ENCODE measurements at regions not wholly inside any gene's neighbourhood (a gene's known extent, or its start where the extent isn't known, plus 50 kb on each side); places are given as distances from the start of the nearest gene placed in this dataset.

GRCh38 chrX:45842207-45842925 lies 641.7 kb upstream of the DIPK2B start:
- no TSS peak for BruUV-seq (replicated peaks)
- TF ChIP-seq POLR3A (IDR thresholded peaks at IDR 0.05; ENCODE audit: borderline replicate concordance, extremely low read depth, insufficient read depth, insufficient read length) (no peak), GTF2F1 (IDR thresholded peaks at IDR 0.05; ENCODE audit: low read depth, low read length) (no peak), NFIX (CRISPR knock-in tag; IDR thresholded peaks at IDR 0.05; ENCODE audit: low read depth) (no peak), PTBP1 (IDR thresholded peaks at IDR 0.05; ENCODE audit: low read depth, low read length) (no peak), MTA2 (IDR thresholded peaks at IDR 0.05; ENCODE audit: low read depth) (no peak), ZHX1 (conservative IDR thresholded peaks at IDR 0.05; ENCODE audit: low read length) (no peak), PCBP1 (IDR thresholded peaks at IDR 0.05; ENCODE audit: low read depth, low read length, poor library complexity, severe bottlenecking) (no peak), FOXK1 (CRISPR knock-in tag; IDR thresholded peaks at IDR 0.05; ENCODE audit: borderline replicate concordance) (no peak), ZNF583 (CRISPR knock-in tag; IDR thresholded peaks at IDR 0.05) (no peak), CHD2 (IDR thresholded peaks at IDR 0.05; ENCODE audit: low read depth, low read length) (no peak), MED1 (CRISPR knock-in tag; IDR thresholded peaks at IDR 0.05; ENCODE audit: borderline replicate concordance) (no peak), XRCC3 (IDR thresholded peaks at IDR 0.05) (no peak)
- TF ChIP-seq, protein P1, sequence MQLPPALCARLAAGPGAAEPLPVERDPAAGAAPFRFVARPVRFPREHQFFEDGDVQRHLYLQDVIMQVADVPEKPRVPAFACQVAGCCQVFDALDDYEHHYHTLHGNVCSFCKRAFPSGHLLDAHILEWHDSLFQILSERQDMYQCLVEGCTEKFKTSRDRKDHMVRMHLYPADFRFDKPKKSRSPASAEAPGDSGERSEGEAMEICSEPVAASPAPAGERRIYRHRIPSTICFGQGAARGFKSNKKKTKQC (CRISPR knock-in tag; IDR thresholded peaks at IDR 0.05): no peak
- TF ChIP-seq, protein P2, sequence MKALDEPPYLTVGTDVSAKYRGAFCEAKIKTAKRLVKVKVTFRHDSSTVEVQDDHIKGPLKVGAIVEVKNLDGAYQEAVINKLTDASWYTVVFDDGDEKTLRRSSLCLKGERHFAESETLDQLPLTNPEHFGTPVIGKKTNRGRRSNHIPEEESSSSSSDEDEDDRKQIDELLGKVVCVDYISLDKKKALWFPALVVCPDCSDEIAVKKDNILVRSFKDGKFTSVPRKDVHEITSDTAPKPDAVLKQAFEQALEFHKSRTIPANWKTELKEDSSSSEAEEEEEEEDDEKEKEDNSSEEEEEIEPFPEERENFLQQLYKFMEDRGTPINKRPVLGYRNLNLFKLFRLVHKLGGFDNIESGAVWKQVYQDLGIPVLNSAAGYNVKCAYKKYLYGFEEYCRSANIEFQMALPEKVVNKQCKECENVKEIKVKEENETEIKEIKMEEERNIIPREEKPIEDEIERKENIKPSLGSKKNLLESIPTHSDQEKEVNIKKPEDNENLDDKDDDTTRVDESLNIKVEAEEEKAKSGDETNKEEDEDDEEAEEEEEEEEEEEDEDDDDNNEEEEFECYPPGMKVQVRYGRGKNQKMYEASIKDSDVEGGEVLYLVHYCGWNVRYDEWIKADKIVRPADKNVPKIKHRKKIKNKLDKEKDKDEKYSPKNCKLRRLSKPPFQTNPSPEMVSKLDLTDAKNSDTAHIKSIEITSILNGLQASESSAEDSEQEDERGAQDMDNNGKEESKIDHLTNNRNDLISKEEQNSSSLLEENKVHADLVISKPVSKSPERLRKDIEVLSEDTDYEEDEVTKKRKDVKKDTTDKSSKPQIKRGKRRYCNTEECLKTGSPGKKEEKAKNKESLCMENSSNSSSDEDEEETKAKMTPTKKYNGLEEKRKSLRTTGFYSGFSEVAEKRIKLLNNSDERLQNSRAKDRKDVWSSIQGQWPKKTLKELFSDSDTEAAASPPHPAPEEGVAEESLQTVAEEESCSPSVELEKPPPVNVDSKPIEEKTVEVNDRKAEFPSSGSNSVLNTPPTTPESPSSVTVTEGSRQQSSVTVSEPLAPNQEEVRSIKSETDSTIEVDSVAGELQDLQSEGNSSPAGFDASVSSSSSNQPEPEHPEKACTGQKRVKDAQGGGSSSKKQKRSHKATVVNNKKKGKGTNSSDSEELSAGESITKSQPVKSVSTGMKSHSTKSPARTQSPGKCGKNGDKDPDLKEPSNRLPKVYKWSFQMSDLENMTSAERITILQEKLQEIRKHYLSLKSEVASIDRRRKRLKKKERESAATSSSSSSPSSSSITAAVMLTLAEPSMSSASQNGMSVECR (CRISPR knock-in tag; IDR thresholded peaks at IDR 0.05): no peak
- TF ChIP-seq, protein P3, sequence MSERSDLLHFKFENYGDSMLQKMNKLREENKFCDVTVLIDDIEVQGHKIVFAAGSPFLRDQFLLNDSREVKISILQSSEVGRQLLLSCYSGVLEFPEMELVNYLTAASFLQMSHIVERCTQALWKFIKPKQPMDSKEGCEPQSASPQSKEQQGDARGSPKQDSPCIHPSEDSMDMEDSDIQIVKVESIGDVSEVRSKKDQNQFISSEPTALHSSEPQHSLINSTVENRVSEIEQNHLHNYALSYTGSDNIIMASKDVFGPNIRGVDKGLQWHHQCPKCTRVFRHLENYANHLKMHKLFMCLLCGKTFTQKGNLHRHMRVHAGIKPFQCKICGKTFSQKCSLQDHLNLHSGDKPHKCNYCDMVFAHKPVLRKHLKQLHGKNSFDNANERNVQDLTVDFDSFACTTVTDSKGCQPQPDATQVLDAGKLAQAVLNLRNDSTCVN (CRISPR knock-in tag; IDR thresholded peaks at IDR 0.05): no peak

More at GRCh38 chrX:45842207-45842925, 641.7 kb upstream of the DIPK2B start:
- H3K9me1 ChIP-seq (ENCODE audit: control insufficient read depth, insufficient read depth, low read length): no peaks in the 10 kb centered on the region
- CTCF ChIA-PET (ENCODE audit: low intra/inter-chr PET ratio): no interaction called here
- ATAC-seq (no peak), DNase-seq (ENCODE audit: extremely low read depth in 1 of 4, low spot score in 3 of 4) (no peak), FAIRE-seq (no peak)
- in situ Hi-C loops (cut with MboI): no loop called here
- no peaks in the 10 kb centered on the region for H3K9me3 ChIP-seq (replicated peaks; ENCODE audit: control insufficient read depth, insufficient read depth, low read depth, low read length)
- H3K27me3 ChIP-seq (ENCODE audit: control insufficient read depth in 2 of 2, insufficient read depth in 2 of 2, low read length in 2 of 2): no peaks in the 10 kb centered on the region
- POLR2A ChIA-PET: no interaction called here
- no peak overlapping the region for H2AFZ ChIP-seq (ENCODE audit: low read depth, low read length)
- H3K4me2 ChIP-seq (ENCODE audit: insufficient read depth, low read length): no peak overlapping the region
- 0% methylated on average over 2 of the region's 2 CpGs for WGBS (ENCODE audit: insufficient coverage, low coverage, missing lambda C conversion rate)
- no peak overlapping the region for H3K9ac ChIP-seq (ENCODE audit: insufficient read depth in 1 of 2, low read depth in 2 of 2, low read length in 2 of 2)
- no peaks in the 10 kb centered on the region for H4K20me1 ChIP-seq (replicated peaks; ENCODE audit: control insufficient read depth, insufficient read depth, low read length)
- no peaks in the 10 kb centered on the region for H3K36me3 ChIP-seq (ENCODE audit: control insufficient read depth, insufficient read depth, low read length)
- H3K4me1 ChIP-seq (replicated peaks in 1 of 2; ENCODE audit: control insufficient read depth in 2 of 2, insufficient read depth in 2 of 2, low read length in 2 of 2): no peaks in the 10 kb centered on the region
- intact Hi-C loops (cut with micrococcal nuclease): no loop called here
- no peak overlapping the region for H3K27ac ChIP-seq (ENCODE audit: extremely low read depth, low read depth, low read length)
- H3K79me2 ChIP-seq (ENCODE audit: control insufficient read depth, insufficient read depth, low read length): no peaks in the 10 kb centered on the region
- H3K4me3 ChIP-seq: no peak overlapping the region
